TTC549 (cell line): ENCODE measurements at regions not wholly inside any gene's neighbourhood (a gene's known extent, or its start where the extent isn't known, plus 50 kb on each side); places are given as distances from the start of the nearest gene placed in this dataset.

Experiments
- FAIRE-seq: peaks from 2 replicates; lab custom pipeline; 2012; peaks lifted over from hg19 to GRCh38; lab: Jason Lieb, UNC

DNA sequence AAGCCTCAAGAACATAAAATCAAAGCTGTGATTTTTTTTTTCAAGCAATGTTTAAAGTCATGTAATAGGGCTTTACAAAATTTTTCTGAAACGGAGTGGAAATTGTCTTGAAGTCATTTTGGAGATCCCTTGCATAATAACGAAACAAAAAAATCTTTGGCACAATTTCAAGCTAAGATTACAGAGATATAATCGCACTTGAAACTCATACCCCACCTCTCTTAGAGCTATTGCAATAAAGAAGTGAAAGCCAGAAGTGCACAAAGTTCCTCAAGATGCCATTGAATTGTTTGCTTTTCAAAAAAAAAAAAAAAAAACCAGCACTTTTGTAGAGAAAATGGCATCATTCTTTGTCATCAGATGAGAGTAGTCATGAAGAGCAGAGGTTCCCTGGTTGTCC lies 152.3 kb downstream of the PAX3 start:
- FAIRE-seq = no peak

DNA sequence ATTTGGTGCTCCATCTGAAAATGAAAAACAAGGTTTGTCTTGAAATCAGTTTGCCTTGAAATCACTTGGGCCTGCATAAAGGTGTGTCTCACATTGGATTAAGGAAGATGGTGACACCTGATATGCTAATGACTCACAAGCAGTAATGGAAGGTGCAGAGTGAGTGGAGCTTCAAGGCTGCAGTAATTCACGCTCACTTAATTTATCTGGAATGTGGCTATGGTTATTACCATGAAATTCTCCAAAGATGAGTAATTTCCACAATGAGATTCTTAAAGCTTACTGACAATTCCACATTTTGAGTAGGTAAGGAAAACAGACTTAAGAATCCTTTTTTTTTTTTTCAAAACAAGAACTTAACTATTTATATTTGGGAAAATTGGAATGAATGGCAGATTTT lies 156.8 kb downstream of the PAX3 start:
- no peak for FAIRE-seq

DNA sequence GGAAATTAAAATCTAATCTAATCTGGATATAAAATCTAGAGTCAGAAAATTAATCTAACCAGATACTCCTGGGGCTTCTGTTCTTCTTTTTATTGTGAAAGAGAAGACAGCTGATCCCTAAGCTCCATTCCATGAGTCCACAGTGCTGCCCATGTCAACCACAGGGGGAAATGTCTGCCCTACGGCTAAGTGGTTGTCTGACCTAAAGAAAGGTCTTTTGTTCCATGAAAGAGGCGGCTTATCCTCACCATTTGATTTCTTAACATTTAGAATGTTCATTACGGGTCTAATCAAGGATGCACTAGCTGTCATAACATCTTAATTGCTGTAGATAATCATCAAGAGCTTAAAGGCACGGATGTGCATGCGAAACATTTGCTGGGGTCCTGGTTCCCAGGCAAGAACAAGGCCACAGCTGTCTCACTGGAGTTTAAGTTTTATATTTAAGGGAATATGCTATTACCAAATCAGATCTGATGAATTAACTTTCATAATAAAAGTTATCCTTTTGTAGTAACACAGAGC lies 162.6 kb downstream of the PAX3 start:
- FAIRE-seq = no peak

DNA sequence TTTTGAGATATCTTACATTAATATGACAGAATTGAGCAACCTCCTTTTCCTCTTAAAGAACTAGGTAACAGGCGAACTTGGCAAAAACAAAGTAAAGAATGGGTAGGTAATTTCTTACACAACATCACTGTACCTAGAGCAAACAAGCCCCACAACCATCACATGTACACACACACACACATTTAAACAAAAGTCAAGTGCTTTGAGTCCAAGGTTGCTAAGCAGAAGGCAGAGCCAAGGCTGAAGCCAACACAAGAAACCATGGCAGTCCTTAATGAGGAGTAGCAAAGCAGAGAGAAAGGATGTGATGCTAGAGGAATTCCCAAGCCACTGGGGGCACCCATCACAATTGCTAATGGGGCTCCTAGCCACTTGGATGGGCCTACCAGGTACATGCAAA lies 164.1 kb downstream of the PAX3 start:
- no peak for FAIRE-seq

DNA sequence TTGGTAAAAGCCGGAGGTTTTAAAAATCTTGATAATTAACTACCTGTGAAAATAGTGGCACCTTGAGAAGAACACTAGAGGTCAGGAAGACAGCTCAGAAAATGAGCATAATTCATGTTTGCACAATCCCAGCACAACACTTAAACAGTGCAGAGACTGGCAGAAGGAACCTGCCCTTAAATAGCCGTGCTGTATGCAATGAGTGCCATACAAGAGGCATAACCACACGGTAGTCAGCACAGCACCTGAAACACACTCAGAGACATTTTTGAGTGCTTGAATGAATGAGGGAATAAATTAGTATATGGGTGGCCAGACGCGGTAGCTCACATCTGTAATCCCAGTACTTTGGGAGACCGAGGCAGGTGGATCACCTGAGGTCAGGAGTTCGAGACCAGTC lies 164.9 kb downstream of the PAX3 start:
- no peak for FAIRE-seq

DNA sequence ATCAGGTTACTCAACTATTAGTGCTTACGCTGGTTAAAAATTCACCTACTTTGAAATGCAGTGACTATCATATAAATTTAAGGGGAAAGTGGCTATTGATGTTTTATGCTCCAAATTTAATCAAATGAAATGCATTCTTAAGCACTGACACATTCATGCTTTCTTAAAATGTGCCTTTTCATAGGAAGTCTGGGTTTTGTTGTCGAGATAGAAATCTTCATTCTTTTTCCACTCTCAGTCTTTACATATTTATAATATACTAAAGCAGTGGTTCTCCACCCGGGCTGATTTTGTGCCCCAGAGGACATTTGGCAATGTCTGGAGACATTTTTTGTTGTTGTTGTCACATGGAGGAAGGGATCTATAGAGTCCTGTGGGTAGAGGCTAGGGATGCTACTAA lies 167.9 kb downstream of the PAX3 start:
- no peak for FAIRE-seq

DNA sequence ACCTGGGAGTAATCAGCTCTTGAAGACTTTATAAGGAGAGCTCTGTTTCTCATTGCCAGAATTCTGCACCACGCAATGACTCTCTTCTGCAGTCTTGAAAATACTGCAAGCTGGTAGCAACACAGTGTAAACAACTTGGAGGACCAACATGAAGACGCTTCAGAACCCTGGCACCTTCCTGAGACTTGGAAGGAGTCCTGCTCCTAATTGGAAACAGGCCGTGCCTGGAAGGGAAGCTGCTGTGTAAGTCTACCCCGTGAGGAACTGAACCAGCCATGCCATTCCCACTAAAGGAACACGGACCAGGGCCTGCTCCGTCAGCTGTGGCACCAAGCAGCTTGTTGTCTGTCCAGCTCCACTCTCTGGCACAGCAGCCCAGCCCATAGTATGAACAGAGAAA lies 171.1 kb downstream of the PAX3 start:
- no peak for FAIRE-seq

DNA sequence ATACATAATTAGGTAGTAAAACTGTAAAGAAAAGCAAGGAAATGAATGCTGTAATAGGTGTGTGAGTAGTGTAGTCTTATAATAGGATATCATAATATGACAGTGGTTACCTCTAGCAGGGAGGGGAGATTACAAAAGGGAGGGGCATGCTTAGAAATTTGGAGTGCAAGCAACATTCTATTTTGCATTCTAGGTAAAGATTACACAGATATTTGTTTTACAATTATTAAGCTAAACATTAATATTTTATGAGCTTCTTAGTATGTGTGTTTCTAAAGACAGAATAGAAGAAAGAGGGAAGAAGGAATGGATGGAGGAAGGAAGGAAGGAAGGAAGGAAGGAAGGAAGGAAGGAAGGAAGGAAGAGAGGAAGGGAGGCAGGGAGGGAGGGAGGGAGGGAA lies 177.9 kb downstream of the PAX3 start:
- no peak for FAIRE-seq

DNA sequence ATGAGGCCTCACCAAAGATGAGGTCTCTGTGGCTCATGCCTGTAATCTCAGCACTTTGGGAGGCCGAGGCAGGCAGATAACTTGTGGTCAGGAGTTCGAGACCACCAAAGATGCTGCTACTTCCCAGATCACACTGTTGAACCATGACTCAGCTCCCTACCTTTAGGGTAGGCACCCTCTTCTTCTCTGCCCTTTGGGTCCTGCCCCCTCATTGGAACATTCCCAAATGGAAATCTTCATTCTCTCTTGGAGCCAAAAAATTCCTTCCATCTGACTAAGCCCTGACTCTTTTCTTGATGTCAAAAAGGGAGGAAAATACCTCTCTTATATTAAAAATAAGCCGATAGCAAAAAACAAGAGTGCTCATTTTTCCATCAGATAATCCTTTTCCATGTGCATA lies 183.5 kb downstream of the PAX3 start:
- no peak for FAIRE-seq

DNA sequence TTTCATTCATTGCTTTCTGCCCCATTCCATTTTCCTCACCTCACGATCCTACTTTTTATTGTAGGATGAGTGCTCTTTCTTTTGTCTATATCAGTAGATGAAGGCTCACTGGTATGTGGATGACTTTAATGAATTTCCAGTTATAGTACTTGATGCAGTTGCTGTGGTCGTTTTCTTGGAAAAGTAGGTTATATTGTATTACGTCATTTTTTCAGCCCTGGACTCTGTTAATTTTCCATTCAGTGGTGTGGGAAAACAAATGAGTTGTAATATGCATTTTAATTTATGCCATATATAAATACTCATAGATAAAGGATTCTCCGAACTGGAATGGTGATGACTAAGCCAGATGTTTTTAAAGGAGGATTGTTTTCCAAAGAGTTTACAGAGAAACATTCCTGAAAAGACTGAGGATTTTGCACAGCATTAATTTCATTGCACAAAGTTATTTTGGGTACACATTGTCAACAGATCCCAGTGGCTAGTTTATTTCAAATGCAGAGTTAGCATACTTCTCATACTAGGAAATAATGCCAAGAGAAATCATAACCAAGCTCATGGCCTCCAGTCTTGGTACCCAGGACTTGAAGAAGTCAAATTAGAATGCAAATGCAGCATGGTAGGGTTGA lies 189.7 kb downstream of the PAX3 start:
- no peak for FAIRE-seq

DNA sequence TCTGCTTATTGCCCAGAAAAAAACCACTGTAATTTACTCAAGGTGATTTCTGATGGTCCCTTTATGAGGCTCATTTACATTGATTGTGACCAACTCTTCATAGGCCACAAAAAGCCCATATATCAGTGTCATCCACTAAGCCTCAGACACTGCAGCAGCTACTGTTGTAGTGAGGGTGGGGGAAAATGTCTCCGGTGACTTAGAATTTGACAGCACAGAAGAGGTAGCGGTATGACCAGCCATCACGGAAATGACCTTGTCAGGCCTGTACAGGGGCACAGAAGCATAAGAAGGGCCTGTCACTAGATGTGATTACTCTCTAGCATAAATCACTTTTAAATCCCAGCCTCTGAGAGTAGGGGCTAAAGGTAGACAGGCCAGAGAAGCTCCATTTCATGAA lies 190.3 kb downstream of the PAX3 start:
- no peak for FAIRE-seq

DNA sequence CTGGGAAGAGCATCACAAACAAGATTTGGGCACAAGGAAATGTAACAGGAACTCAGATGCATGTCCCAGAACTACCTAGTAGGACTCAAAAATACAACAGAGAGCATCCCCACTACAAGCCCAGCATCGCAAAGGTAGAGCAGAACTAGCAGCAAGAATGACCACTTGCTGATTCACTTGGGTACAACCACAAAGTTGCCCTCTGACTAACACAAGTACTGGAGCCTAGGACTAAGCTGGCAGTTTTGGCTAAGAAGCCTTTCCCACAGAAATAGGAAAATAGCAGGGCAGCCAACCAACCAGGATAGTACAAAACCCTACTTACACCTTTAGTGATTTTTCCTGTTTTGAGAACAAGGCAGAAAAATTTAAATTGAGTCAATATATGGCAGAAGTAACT lies 193.8 kb downstream of the PAX3 start:
- no peak for FAIRE-seq

DNA sequence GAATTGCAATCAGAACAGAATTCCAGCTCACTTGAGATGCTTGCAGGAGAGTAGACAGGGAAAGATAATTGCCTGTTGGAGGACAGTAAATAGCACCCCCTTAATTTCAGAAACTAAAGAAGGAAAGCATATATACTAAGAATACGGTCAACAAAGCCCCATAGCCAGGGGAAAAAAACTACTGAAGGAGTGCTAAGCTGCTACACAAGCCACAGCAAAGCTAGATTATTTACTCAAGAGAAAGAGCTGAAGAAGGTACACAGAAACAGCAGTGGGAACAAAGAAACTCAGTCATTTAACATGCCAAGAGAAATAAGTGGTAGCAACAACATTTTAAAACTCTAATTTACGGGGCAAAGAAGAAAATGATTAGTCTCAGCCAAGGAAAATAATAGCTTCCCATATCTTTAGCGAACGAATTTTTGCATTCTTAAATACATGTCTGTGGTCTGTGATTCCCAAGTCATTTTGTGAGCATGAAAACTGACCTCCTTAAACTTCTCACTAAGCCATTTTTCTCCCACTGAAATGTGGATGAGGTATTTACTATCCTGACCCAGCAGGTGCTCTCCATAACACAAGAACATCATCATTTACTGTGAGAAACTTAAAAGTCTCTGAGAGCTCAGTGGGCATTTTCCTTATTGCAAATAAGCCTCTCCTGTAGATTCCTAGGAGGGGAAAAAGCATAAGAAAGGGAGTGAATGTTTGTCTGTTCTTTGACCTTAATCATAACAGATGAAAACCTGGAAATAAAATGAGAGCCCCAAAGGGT lies 196.0 kb downstream of the PAX3 start:
- no peak for FAIRE-seq

DNA sequence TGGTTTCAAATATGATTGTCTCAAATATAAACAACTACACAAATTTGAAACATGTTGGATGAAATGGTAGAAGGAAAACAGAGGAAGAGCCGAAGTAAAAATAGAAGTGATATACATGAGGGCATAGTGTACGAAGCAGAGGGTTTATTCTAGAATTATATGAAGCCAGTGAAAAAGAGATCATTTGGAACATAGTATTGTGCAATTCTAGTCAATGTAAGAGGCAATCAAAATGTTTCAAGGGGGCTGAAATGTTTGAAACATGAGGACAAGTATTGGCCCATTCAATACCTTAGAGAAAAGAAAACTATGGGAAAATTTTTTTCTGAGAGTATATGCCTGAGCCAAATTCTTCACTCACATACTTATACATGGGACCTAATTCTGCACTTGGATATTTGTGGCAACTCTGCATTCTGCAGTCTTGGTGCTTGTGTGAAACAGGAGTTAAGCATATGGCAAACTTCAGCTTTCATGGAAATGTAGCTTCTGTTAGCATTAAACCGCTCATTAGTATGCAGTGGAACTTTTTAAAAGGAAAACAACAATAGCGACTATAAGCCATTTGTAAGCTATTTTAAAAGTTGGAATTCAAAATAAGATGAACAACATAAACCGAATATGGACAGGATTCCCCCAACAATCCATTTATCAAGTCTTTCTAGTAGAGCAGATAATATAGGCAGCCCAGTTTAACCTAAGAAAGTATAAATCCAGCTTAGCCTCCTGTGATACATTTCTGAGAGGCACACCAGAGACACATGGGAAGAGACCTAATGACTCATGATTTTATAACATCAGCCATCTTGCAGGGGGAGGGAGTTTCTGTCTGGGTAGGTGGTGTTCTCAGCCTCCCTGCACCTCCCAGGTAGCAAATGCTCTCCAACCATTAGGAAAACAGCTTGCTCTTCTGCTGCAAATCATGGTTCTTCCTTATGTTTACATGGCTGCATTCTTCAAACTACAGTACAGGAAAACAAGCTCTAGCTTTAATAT lies 197.8 kb downstream of the PAX3 start:
- FAIRE-seq = no peak

DNA sequence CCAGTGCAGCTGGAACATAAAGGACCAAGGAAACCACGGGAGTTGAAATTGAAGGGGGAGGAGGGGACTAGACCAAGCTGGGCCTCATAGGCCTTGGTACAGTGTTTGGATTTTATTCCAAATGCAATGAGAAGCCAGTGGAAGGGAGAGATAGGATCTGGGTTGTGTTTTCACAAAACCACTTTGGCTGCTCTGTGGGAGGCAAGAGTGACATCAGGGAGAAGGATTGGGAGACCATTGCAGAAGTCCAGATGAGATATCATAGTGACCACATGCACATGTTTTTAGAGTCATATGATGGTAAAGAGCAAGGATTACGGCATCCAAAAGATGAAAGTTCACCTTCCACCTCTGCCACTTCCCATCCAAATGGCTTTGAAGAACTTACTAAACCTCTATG lies 210.2 kb downstream of the PAX3 start:
- FAIRE-seq = no peak

DNA sequence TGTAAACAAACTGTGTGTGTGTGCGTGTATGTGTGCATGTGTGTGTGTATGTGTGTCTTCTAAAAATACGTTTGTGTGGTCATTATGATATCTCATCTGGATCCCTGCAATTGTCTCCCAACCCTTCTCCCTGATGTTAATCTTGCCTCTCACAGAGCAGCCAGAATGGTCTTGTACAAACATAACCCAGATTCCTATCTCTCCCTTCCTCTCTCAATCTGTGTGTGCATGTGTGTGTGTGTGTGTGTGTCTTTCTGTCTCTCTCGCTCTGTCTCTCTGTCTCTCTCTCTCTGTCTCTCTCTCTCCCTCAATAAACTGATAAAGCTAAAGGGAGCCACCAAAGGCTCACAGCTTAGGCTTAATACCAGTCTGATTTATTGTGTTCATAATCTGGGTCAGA lies 210.8 kb downstream of the PAX3 start:
- no peak for FAIRE-seq

DNA sequence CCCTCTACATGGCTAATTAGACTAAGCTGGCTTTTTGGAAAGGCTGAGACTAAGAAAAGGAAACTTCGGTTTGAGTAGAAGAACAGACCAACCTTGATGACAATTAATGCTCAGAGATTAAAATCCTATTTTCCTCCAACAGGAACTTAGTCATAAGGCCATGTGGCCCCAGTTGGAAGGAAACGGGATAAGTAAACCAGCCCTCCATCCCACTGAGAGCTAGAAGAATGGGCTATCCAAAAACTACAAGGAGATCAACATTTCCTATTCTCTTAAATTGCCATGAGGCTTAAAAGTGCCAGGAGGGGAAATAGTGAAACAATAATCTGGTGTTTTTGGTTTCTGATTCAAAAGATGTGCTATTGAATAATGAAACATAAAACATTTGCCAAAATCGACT lies 216.6 kb downstream of the PAX3 start:
- FAIRE-seq = no peak

DNA sequence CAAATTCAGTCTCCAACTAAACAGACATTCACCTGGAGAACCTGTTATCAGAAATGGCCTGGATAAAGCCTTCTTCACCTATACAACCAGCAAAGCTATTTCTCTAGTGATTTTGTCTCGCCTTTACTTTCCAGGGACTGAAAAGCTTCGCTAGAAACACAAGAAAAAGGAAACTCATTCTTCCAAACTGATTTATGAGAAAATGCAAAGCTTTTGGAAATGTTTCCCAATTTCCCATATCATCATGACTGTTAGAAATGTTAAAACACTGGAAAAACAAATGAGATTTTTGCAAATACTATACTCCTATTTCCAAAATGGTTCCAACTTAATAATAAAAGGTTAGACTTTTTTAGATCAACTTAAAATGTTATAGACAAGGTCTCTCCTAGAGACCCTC lies 218.7 kb downstream of the PAX3 start:
- no peak for FAIRE-seq

DNA sequence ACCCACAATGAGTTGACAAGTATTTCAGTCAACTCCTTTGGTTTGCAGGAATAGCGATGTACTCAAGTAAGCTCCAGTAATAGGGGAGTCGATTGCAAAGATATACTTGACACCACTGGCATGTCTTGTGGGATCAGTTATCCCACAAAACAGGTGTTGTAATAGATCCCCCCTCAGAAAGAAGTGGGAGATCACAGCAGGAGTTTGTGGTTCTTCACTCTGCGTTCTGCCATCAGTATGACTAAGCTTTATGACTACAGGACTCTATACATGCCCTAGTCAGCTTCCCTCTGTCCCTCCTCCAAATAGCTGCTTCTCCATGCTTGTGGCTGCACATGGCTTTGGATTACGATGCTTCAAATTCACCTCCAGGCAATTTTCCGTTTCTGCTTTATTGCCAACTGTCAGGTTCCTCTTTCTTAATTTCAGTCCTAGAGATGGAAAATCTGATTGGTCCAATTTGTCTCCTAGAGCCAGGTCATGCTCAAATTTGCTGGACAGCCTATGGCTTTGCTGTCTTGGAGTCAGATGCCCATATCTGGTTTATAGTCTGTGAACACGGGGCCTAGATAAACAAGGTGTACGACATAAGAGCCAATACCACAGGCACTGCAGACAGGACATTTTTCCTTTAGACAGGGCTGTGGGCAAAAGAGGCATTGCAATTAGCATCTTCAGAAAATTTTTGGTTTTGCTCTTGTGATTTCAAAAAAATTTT lies 221.7 kb downstream of the PAX3 start:
- no peak for FAIRE-seq

DNA sequence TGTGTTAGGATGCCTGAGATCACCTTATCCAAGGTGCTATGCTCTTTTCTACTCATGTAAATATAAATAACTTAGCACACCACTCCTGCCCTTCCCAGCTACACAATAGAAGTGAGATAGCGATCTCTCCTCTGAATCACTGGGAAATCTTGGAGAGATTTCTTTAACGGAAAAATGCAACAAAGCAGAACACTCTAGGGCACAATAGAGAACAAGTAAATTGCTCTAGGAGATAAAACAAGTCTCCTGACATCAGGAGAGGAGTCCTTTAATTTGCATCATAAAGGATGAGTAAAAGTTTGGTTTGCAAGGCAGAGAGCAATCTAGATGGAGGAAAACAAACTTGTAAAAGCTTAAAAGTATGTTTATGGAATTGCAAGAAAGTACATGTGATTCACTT lies 224.1 kb downstream of the PAX3 start:
- FAIRE-seq = no peak

DNA sequence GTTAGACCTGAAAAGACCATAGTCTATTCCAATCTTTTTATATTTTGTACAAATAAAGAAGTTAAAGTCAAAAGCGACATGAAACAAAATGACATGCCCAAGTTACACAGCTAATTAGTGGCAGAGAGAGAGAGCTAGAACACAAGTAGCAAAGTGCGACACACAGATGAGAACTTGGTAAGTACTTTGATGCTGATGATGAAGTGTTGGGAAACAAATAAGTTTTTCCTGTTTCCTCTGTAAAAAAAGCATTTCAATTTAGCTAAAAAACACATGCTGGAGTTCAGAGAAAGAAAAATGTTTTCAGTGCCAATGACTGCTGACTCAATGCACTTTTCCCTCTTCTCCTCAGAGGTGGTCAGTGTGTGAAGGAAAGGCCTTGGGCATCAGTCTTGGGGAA lies 226.9 kb downstream of the PAX3 start:
- FAIRE-seq = no peak

DNA sequence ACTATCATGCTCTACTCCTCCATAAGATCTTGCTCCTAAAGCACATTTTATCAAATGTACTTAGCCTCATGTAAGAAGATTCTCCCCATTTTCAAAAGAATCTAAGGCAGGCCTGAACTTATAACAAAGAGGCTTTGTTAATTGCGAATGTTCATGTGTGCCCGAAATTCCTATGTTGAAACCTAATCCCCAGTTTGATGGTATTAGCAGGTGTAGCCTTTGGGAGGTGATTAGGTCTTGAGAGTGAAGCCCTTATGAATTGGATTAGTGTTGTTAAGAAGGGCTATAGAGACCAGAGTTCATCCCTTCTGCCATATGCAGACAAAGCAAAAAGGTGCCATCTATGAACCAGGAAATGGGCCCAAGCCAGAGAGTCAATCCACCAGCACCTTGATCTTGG lies 234.5 kb downstream of the PAX3 start:
- FAIRE-seq = no peak
